Ishikawa (cell line): ENCODE measurements at regions not wholly inside any gene's neighbourhood (a gene's known extent, or its start where the extent isn't known, plus 50 kb on each side); places are given as distances from the start of the nearest gene placed in this dataset.

Experiments used
- CEBPB ChIP-seq: IDR thresholded peaks from 2 replicates; pipeline ENCODE4 v1.6.1; 2012
- CREB1 ChIP-seq: IDR thresholded peaks from 2 replicates; pipeline ENCODE4 v1.6.1; 2012; ENCODE audit warnings: low read depth
- EGR1 ChIP-seq: IDR thresholded peaks from 2 replicates; pipeline ENCODE4 v1.6.1; 2012
- EP300 ChIP-seq: IDR thresholded peaks from 2 replicates; pipeline ENCODE4 v1.6.1; 2012; ENCODE audit warnings: borderline replicate concordance
- FOXM1 ChIP-seq: IDR thresholded peaks from 2 replicates; pipeline ENCODE4 v1.6.1; 2012; ENCODE audit warnings: low read depth, borderline replicate concordance
- NFIC ChIP-seq: IDR thresholded peaks from 2 replicates; pipeline ENCODE4 v1.6.1; 2012
- RAD21 ChIP-seq: IDR thresholded peaks from 2 replicates; pipeline ENCODE4 v1.6.1; 2012; ENCODE audit warnings: low read depth
- TAF1 ChIP-seq: IDR thresholded peaks from 2 replicates; pipeline ENCODE4 v1.6.1; 2012; ENCODE audit warnings: low read depth, mild to moderate bottlenecking
- TEAD4 ChIP-seq: IDR thresholded peaks from 2 replicates; pipeline ENCODE4 v1.6.1; 2012
- YY1 ChIP-seq: IDR thresholded peaks from 2 replicates; pipeline ENCODE4 v1.6.1; 2012; ENCODE audit warnings: low read depth
- TF ChIP-seq, protein P1 (sequence below): IDR thresholded peaks from 2 replicates; pipeline ENCODE4 v1.6.1; 2012; ENCODE audit warnings: low read depth, mild to moderate bottlenecking
- TF ChIP-seq, protein P2 (sequence below): IDR thresholded peaks from 2 replicates; pipeline ENCODE4 v1.6.1; 2012
- TF ChIP-seq, protein P3 (sequence below): IDR thresholded peaks from 2 replicates; pipeline ENCODE4 v1.6.1; 2012

DNA sequence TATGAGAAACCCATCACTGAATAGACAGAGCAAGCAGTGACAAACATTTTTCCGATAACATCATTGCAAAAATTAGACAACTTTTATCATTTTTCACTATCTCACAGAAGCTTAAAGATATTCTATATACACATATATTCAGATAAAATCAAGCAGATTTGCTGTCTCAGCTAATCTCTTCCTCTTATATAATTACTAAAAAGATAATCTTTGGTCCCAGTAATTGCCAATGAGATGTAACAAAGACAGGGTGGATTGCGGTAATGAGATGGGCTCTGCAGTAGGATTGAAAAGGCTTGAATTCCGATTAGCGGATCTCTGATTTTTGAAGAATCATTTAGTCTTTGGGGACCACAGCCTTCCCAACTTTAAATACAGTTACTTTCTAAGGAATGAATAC is 63.5 kb downstream of the SYT4 start:
- TF ChIP-seq NFIC (no peak), RAD21 (no peak), TAF1 (no peak), FOXM1 (no peak), EP300 (no peak), CEBPB (no peak), TEAD4 (no peak), CREB1 (no peak), YY1 (no peak), EGR1 (no peak)
- TF ChIP-seq, protein P1, sequence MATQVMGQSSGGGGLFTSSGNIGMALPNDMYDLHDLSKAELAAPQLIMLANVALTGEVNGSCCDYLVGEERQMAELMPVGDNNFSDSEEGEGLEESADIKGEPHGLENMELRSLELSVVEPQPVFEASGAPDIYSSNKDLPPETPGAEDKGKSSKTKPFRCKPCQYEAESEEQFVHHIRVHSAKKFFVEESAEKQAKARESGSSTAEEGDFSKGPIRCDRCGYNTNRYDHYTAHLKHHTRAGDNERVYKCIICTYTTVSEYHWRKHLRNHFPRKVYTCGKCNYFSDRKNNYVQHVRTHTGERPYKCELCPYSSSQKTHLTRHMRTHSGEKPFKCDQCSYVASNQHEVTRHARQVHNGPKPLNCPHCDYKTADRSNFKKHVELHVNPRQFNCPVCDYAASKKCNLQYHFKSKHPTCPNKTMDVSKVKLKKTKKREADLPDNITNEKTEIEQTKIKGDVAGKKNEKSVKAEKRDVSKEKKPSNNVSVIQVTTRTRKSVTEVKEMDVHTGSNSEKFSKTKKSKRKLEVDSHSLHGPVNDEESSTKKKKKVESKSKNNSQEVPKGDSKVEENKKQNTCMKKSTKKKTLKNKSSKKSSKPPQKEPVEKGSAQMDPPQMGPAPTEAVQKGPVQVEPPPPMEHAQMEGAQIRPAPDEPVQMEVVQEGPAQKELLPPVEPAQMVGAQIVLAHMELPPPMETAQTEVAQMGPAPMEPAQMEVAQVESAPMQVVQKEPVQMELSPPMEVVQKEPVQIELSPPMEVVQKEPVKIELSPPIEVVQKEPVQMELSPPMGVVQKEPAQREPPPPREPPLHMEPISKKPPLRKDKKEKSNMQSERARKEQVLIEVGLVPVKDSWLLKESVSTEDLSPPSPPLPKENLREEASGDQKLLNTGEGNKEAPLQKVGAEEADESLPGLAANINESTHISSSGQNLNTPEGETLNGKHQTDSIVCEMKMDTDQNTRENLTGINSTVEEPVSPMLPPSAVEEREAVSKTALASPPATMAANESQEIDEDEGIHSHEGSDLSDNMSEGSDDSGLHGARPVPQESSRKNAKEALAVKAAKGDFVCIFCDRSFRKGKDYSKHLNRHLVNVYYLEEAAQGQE, result no peak
- TF ChIP-seq, protein P2, sequence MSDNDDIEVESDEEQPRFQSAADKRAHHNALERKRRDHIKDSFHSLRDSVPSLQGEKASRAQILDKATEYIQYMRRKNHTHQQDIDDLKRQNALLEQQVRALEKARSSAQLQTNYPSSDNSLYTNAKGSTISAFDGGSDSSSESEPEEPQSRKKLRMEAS, result no peak
- TF ChIP-seq, protein P3, sequence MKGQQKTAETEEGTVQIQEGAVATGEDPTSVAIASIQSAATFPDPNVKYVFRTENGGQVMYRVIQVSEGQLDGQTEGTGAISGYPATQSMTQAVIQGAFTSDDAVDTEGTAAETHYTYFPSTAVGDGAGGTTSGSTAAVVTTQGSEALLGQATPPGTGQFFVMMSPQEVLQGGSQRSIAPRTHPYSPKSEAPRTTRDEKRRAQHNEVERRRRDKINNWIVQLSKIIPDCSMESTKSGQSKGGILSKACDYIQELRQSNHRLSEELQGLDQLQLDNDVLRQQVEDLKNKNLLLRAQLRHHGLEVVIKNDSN, result no peak
